RWPE2 (cell line): ENCODE measurements at regions not wholly inside any gene's neighbourhood (a gene's known extent, or its start where the extent isn't known, plus 50 kb on each side); places are given as distances from the start of the nearest gene placed in this dataset.

Experiments
- ATAC-seq: fragments of 200-7000 bp; cut with Tn5 transposase; 3 replicates; pipeline ENCODE4 v1.9.1; 2021; ENCODE audit warnings: low read depth
- DNase-seq: peaks from one replicate; pipeline ENCODE4 v3.0.0-alpha.2; 2020; ENCODE audit warnings: low spot score
- H3K27ac ChIP-seq: fragments of 450-650 bp; 2 replicates; pipeline ENCODE4 v1.5.1; 2017; ENCODE audit warnings: mild to moderate bottlenecking; ENCODE audit not compliant: poor library complexity, severe bottlenecking
- H3K27me3 ChIP-seq: fragments of 250-450 bp; sonication (Bioruptor Pico); 2 replicates; pipeline ENCODE4 v1.5.1; 2021; ENCODE audit warnings: mild to moderate bottlenecking, moderate library complexity; ENCODE audit not compliant: insufficient read depth, poor library complexity, severe bottlenecking
- H3K36me3 ChIP-seq: fragments of 250-450 bp; sonication (Bioruptor Pico); 2 replicates; pipeline ENCODE4 v1.5.1; 2020; ENCODE audit warnings: low read depth, mild to moderate bottlenecking, moderate library complexity
- H3K4me1 ChIP-seq: fragments of 250-450 bp; sonication (Bioruptor Pico); 2 replicates; pipeline ENCODE4 v1.5.1; 2021; ENCODE audit warnings: mild to moderate bottlenecking, moderate library complexity; ENCODE audit not compliant: insufficient read depth, poor library complexity, severe bottlenecking
- H3K4me3 ChIP-seq: fragments of 250-450 bp; sonication (Bioruptor Pico); 2 replicates; pipeline ENCODE4 v1.5.1; 2021; ENCODE audit warnings: mild to moderate bottlenecking, moderate library complexity; ENCODE audit not compliant: severe bottlenecking
- H3K9me3 ChIP-seq: fragments of 250-450 bp; sonication (Bioruptor Pico); 2 replicates; pipeline ENCODE4 v1.5.1; 2021; ENCODE audit warnings: mild to moderate bottlenecking, moderate library complexity; ENCODE audit not compliant: severe bottlenecking
- CTCF ChIP-seq: fragments of 450-650 bp; IDR thresholded peaks from one replicate; pipeline ENCODE4 v1.5.1; 2017; ENCODE audit warnings: mild to moderate bottlenecking, moderate library complexity; ENCODE audit not compliant: poor library complexity, severe bottlenecking

GRCh38 chrX:109252789-109253188, 229.1 kb downstream of the GUCY2F start:
- TF ChIP-seq CTCF = no peak
- ATAC-seq = no peak
- no peaks in the 10 kb centered on the region for H3K27me3 ChIP-seq

GRCh38 chrX:109218761-109219160, 263.1 kb downstream of the GUCY2F start:
- no peak for TF ChIP-seq CTCF
- no peak for DNase-seq
- H3K4me3 ChIP-seq = no peak overlapping the region
- H3K4me1 ChIP-seq = no peaks in the 10 kb centered on the region
- H3K36me3 ChIP-seq = no peaks in the 10 kb centered on the region
- ATAC-seq = no peak
- no peaks in the 10 kb centered on the region for H3K9me3 ChIP-seq
- H3K27me3 ChIP-seq = no peaks in the 10 kb centered on the region
- H3K27ac ChIP-seq = no peak overlapping the region

More at GRCh38 chrX:109252789-109253188, 229.1 kb downstream of the GUCY2F start:
- Histone ChIP-seq H3K4me1 (no peaks in the 10 kb centered on the region), H3K4me3 (no peak overlapping the region), H3K9me3 (no peaks in the 10 kb centered on the region), H3K27ac (no peak overlapping the region), H3K36me3 (no peaks in the 10 kb centered on the region)
- DNase-seq = no peak

GRCh38 chrX:109199726-109200125, 282.2 kb downstream of the GUCY2F start:
- Histone ChIP-seq H3K27me3 (no peaks in the 10 kb centered on the region), H3K9me3 (no peaks in the 10 kb centered on the region), H3K27ac (no peak overlapping the region), H3K36me3 (no peaks in the 10 kb centered on the region), H3K4me3 (no peak overlapping the region), H3K4me1 (no peaks in the 10 kb centered on the region)
- DNase-seq (no peak), ATAC-seq (no peak)
- TF ChIP-seq CTCF = no peak

GRCh38 chrX:109190542-109190941, 291.3 kb downstream of the GUCY2F start:
- no peak overlapping the region for H3K27ac ChIP-seq
- H3K4me3 ChIP-seq = no peak overlapping the region
- H3K9me3 ChIP-seq = no peaks in the 10 kb centered on the region
- H3K4me1 ChIP-seq = no peaks in the 10 kb centered on the region
- TF ChIP-seq CTCF = no peak
- DNase-seq (no peak), ATAC-seq (no peak)
- no peaks in the 10 kb centered on the region for H3K27me3 ChIP-seq
- no peaks in the 10 kb centered on the region for H3K36me3 ChIP-seq

- H3K27ac ChIP-seq = no peak overlapping the region
- H3K36me3 ChIP-seq = no peaks in the 10 kb centered on the region
- no peak for TF ChIP-seq CTCF
- no peaks in the 10 kb centered on the region for H3K27me3 ChIP-seq
- H3K4me3 ChIP-seq = no peak overlapping the region
- DNase-seq (no peak), ATAC-seq (no peak)
- no peaks in the 10 kb centered on the region for H3K9me3 ChIP-seq
- no peaks in the 10 kb centered on the region for H3K4me1 ChIP-seq
These were observed 294.3 kb downstream of the GUCY2F start for GRCh38 chrX:109187473-109188168.
